ENCODE measurements at regions not wholly inside any gene's neighbourhood (a gene's known extent, or its start where the extent isn't known, plus 50 kb on each side); places are given as distances from the start of the nearest gene placed in this dataset.

GRCh38 chr7:109955986-109956385 is 1134.9 kb upstream of the LRRN3 start:
- TF ChIP-seq ZNF274 (IDR thresholded peaks at IDR 0.05; ENCODE audit: low read depth, low read length) (no peak), SUZ12 (IDR thresholded peaks at IDR 0.05; ENCODE audit: extremely low read depth, insufficient read depth, insufficient read length) (no peak), YY1 (IDR thresholded peaks at IDR 0.05; ENCODE audit: insufficient read depth, insufficient read length) (no peak)
